ENCODE measurements at regions not wholly inside any gene's neighbourhood (a gene's known extent, or its start where the extent isn't known, plus 50 kb on each side); places are given as distances from the start of the nearest gene placed in this dataset.

GRCh38 chr10:55989188-55989587, 371.9 kb downstream of the ZWINT start:
- no peak for TF ChIP-seq CTCF (IDR thresholded peaks at IDR 0.05)
- TF ChIP-seq POLR2A (IDR thresholded peaks at IDR 0.05; ENCODE audit: low read depth): no peak
